Stimulated activated CD4-positive, alpha-beta T cell treated with anti-CD3 and anti-CD28 coated beads, Interleukin-1b, Interleukin-23, amount 100 ng/mL, for 1 hour (primary cell): ENCODE measurements at regions not wholly inside any gene's neighbourhood (a gene's known extent, or its start where the extent isn't known, plus 50 kb on each side); places are given as distances from the start of the nearest gene placed in this dataset.
"Not testable (repeated sequence)": the region's sequence is repeated elsewhere in the genome, so short reads cannot be mapped to it uniquely, and the experiment has no call there.

Experiments
- DNase-seq, 2 donors: peaks; one replicate each; pipeline ENCODE4 v3.0.0-alpha.2; 2020; ENCODE audit warnings: low read depth in 2 of 2

- DNase-seq, result no peak
Measured at GRCh38 chr10:21141946-21142492, 244.9 kb upstream of the NEBL start.

DNA sequence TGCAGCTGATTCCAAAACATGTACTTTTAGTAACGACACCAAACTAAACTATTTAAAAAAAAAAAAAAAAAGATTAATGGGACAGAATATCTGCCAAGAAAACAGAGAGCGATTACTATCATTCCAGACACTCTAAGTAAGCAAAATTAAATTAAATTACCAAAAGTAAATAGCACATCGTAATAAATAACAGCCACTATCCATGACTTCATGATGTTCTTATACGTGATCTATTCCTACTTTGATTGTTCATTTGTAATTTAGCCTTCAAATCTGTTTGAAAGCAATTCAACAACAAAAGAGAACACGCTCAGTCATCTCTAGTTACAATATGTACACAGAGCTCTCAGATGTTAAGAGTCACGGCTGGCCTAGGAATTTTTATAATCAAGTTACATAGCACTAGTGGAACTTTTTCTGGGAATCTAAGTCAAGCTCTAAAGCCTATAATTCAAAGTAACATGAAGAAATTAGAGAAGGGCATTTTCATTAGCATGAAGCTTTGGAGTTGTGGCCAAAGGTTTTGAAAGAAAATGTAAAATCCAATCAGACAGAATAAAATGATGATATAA lies 241.7 kb upstream of the NEBL start:
- no peak for DNase-seq

GRCh38 chr10:21135023-21135931 lies 238.2 kb upstream of the NEBL start:
- DNase-seq, result no peak

DNA sequence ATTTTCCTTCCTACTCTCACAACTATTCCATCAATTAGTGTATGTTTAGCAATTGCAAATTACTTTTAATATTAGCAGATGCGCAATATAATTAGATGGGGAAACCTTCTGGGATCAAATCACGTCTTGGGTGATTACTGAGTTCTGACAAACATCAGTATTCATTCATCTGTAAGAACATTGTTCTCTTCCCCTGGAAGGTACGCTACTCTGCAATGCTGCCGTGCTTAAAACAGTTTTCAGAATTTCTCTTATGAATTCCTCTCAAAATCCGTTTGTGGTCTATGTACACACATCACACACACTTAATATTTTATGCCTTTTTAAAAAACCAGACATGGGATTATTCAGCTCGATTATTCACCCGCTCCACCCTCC lies 237.5 kb upstream of the NEBL start:
- DNase-seq, result no peak

DNA sequence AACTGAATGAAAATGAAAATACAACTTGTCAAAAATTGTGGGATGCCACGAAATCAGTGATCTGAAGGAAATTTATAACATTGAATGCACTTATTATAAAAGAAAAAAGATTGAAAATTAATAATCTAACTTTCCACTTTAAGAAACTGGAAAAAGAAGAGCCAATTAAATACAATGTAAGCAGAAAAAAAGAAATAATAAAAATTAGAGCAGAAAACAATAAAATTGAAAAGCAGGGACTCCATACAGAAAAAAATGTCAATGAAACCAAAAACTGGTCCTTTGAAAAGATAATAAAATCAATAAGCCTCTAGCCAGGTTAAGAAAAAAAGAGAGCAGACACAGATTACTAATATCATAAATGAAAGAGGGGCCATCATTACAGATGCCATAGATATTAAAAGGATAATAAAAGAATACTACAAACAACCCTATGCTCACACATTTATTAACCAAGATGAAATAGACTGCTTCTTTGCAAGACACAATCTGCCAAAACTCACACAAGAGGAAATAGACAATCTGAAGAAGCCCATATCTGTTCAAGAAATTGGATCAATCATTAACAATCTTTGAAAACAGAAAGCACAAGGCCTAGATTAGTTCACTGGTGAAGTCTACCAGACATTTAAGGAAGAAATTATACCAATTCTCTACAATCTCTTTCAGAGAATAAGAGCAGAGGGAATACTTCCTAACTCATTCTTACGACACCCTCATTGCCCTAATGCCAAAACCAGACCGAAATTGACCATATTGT lies 233.8 kb upstream of the NEBL start:
- no peak for DNase-seq

DNA sequence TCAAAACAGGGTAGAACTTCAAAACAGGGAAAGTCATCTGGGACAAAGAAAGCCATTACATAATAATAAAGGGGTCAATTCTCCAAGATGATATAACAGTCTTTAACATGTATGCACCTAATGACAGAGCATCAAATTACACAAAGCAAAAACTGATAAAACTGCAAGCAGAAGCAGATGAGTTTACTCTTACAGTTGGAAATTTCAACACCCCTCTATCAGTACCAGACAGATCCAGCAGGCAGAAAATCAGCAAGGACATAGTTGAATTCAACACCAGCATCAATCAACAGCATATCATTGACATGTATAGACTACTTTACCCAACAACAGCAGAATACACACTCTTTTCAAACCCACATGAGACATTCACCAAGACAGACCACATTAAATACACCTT lies 233.0 kb upstream of the NEBL start:
- no peak for DNase-seq

- no peak for DNase-seq
Measured at GRCh38 chr10:21125471-21126228, 228.5 kb upstream of the NEBL start.

GRCh38 chr10:21122907-21123306 lies 225.8 kb upstream of the NEBL start:
- DNase-seq, result no peak

GRCh38 chr10:21121822-21122221 lies 224.7 kb upstream of the NEBL start:
- not testable (repeated sequence) for DNase-seq

- no peak for DNase-seq
Measured at GRCh38 chr10:21114683-21115082, 217.6 kb upstream of the NEBL start.

- no peak for DNase-seq
Measured at GRCh38 chr10:21110358-21110757, 213.2 kb upstream of the NEBL start.

DNA sequence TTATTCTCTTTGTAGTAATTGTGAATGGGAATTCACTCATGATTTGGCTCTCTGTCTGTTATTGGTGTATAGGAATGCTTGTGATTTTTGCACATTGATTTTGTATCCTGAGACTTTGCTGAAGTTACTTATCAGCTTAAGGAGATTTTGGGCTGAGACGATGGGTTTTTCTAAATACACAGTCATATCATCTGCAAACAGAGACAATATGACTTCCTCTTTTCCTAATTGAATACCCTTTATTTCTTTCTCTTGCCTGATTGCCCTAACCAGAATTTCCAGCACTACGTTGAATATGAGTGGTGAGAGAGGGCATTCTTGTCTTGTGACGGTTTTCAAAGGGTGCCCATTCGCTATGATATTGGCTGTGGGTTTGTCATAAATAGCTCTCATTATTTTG lies 209.8 kb upstream of the NEBL start:
- DNase-seq, result not testable (repeated sequence)

DNA sequence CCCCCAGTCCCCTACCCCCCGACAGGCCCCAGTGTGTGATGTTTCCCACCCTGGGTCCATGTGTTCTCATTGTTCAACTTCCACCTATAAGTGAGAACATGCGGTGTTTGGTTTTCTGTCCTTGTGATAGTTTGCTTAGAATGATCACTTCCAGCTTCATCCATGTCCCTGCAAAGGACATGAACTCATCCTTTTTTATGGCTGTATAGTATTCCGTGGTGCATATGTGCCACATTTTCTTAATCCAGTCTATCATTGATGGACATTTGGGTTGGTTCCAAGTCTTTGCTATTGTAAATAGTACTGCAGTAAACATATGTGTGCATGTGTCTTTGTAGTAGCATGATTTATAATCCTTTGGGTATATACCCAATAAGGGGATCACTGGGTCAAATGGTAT lies 208.2 kb upstream of the NEBL start:
- not testable (repeated sequence) for DNase-seq

GRCh38 chr10:21100871-21101514 lies 203.9 kb upstream of the NEBL start:
- no peak for DNase-seq

DNA sequence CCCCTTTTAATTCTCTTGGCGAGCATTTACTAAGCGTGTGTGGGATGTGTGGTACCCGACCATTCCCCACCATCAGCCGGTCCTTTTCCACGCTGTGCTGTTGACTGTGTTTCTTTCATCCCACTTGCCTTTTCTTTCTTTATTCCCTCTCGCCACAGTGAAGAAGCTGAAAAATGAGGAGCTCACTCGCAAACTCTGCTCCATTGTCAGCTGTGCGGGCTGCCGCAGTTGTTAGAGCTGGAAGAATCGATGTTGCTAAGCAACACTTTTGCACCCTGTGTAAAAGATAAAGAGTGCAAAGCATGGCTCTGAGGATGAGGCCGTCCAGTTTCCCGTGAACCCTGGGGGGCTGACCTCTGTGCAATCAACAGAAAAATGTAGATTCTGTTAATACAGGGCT lies 203.1 kb upstream of the NEBL start:
- no peak for DNase-seq

DNA sequence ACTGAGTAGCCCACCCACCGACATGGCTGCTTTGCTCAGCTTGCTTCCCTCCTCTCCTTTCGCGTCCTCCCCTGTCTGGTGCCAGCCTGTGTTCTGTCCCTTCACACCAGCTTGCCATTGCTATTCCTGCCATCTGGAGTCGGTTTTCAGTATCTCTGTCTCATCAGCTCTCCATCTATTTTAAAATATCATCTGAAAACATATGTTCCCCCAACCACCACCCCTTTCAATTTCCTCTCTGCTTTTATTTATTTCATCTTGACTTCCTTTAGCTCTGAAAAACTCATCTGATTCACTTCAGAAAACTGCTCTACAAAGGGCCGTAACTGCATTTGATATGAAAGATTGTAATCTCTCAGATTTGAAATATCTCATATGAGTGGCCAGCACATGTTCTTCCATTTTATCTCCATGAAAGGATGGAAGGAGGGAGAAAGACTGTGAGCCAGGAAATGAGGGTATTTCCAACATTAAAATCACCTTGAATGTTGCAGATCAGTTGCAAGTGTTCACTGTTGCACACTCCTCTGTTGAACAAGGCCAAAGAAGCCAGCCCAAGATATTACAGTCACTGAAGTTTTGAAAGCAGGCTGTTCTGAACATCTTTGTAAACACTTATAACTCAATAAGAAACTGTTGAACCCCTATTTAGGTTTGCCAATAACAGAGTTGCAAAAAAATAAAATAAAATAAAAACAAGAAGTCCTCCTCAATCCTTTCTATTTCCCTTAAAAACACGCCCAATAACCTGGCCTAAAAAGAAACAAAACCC lies 202.4 kb upstream of the NEBL start:
- DNase-seq, result no peak

DNA sequence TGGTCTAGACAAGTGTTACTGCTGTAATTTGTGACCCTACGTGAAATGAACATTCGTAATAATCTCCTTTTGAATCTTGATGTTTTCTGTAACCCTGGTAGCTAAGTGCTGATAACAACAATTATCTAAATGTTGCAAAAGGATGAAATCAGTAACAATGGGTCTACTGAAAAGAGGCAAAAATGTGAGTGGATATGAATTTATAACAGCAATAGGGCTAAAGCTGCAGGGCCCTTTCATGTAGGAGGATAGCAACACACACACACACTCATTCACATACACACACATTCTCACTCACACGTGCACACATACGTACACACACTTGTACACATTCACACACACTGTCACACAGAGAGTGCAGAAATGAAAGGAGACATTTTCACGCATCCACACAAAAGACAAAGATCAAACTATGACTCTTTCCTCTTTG lies 200.8 kb upstream of the NEBL start:
- DNase-seq, result no peak

DNA sequence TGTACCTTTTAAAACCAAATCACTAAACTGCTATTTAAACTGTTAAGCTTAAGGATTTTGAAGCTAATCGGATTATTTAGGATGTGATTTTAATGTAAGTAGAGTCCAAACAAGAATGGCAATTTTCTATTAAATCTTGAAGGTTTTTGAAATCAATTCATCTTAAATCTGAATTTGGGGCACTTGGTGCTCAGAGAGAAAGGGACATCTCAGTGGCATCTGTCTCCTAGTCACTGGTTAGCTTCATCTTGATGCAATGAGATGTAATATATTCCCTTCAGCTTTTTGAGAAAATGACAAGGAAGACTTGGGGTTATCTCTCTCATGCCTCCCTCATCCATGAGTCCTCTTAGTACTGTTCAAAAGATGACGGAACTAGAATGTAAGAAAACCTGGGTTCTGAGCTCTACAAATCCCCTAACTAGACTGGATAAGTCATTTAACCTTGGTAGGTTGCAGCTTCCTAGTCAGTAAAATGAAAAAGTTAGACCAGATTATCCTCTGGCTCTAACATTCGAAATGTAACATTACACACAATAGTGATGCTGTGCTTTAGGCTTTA lies 198.5 kb upstream of the NEBL start:
- no peak for DNase-seq

- no peak for DNase-seq
Measured at GRCh38 chr10:21095073-21095472, 198.0 kb upstream of the NEBL start.
